H1 (cell line): ENCODE measurements at regions not wholly inside any gene's neighbourhood (a gene's known extent, or its start where the extent isn't known, plus 50 kb on each side); places are given as distances from the start of the nearest gene placed in this dataset.

ENCODE experiments used
- POU5F1 ChIP-seq: IDR thresholded peaks from 2 replicates; pipeline ENCODE4 v1.6.1; 2011; ENCODE audit warnings: low read depth, mild to moderate bottlenecking, low read length, moderate library complexity
- TAF7 ChIP-seq: optimal IDR thresholded peaks from 2 replicates; pipeline ENCODE3; 2011; ENCODE audit warnings: low read depth, mild to moderate bottlenecking, inconsistent platforms, low read length, moderate library complexity, borderline replicate concordance

- TF ChIP-seq TAF7, result no peak
- no peak for TF ChIP-seq POU5F1
These were observed 394.6 kb downstream of the C4orf33 start (continued) for GRCh38 chr4:129490516-129490915.
